IMR-90 (cell line): ENCODE measurements at regions not wholly inside any gene's neighbourhood (a gene's known extent, or its start where the extent isn't known, plus 50 kb on each side); places are given as distances from the start of the nearest gene placed in this dataset.

ENCODE experiments used
- ATAC-seq: fragments of 200-7000 bp; cut with Tn5 transposase; 2 replicates; pipeline ENCODE4 v1.9.1; 2020; ENCODE audit warnings: low read depth, mild to moderate bottlenecking, moderate library complexity
- BruUV-seq: library from RNA; stranded (reverse); fragments of 400-500 nt; replicated peaks from 2 replicates; lab custom pipeline; 2021; lab: Mats Ljungman, UMichigan
- CTCF ChIA-PET: fragments of 300-600 bp; formaldehyde crosslinking; extraction: SDS; loops from one replicate; lab custom pipeline; 2021; ENCODE audit warnings: antibody characterized with exemption; lab: Yijun Ruan, JAX
- POLR2A ChIA-PET: fragments of 300-600 bp; sonication (Branson Sonifier 250); formaldehyde crosslinking; loops from one replicate; lab custom pipeline; 2022; ENCODE audit warnings: antibody characterized with exemption; ENCODE audit not compliant: unreplicated experiment; lab: Charles Lee
- DNase-seq: peaks from one replicate; pipeline ENCODE4 v3.0.0; 2013
- H2AFZ ChIP-seq: replicated peaks from 2 replicates; pipeline ENCODE3; 2013; ENCODE audit warnings: low read length, mild to moderate bottlenecking; ENCODE audit not compliant: poor library complexity
- H2AK5ac ChIP-seq: 2 replicates; pipeline ENCODE4 v1.6.1; 2013; ENCODE audit warnings: low read depth, low read length, inconsistent platforms
- H2AK9ac ChIP-seq: replicated peaks from 2 replicates; pipeline ENCODE3; 2013; ENCODE audit warnings: mild to moderate bottlenecking, low read depth, low read length, moderate library complexity; ENCODE audit not compliant: poor library complexity
- H2BK120ac ChIP-seq: 2 replicates; pipeline ENCODE4 v1.6.1; 2013; ENCODE audit warnings: low read depth, low read length, inconsistent platforms
- H2BK15ac ChIP-seq: 3 replicates; pipeline ENCODE4 v1.6.1; 2013; ENCODE audit warnings: low read depth, low read length, inconsistent platforms
- H2BK20ac ChIP-seq: 2 replicates; pipeline ENCODE4 v1.6.1; 2013; ENCODE audit warnings: low read depth, mild to moderate bottlenecking, inconsistent platforms, low read length, moderate library complexity
- H2BK5ac ChIP-seq: 2 replicates; pipeline ENCODE4 v1.6.1; 2013; ENCODE audit warnings: mild to moderate bottlenecking, low read depth, low read length, inconsistent platforms; ENCODE audit not compliant: poor library complexity, severe bottlenecking
- H3K14ac ChIP-seq: replicated peaks from 2 replicates; pipeline ENCODE4 v1.6.1; 2013; ENCODE audit warnings: low read depth, low read length, inconsistent platforms
- H3K18ac ChIP-seq: 2 replicates; pipeline ENCODE4 v1.6.1; 2013; ENCODE audit warnings: low read depth, low read length, control low read depth
- H3K23ac ChIP-seq: 2 replicates; pipeline ENCODE4 v1.6.1; 2013; ENCODE audit warnings: low read depth, low read length, inconsistent platforms
- H3K27ac ChIP-seq: 2 replicates; pipeline ENCODE4 v1.5.1; 2013; ENCODE audit warnings: mild to moderate bottlenecking, control low read depth, low read length; ENCODE audit not compliant: insufficient read depth
- H3K27me3 ChIP-seq: 2 replicates; pipeline ENCODE4 v1.6.1; 2013; ENCODE audit warnings: low read length; ENCODE audit not compliant: control insufficient read depth, insufficient read depth
- H3K36me3 ChIP-seq: 2 replicates; pipeline ENCODE4 v1.6.1; 2013; ENCODE audit warnings: low read length, mixed read lengths; ENCODE audit not compliant: control insufficient read depth, insufficient read depth
- H3K4ac ChIP-seq: 2 replicates; pipeline ENCODE4 v1.6.1; 2013; ENCODE audit warnings: low read depth, low read length, inconsistent platforms
- H3K4me1 ChIP-seq: 2 replicates; pipeline ENCODE4 v1.6.1; 2013; ENCODE audit warnings: low read length, mixed read lengths; ENCODE audit not compliant: control insufficient read depth, insufficient read depth
- H3K4me2 ChIP-seq: 2 replicates; pipeline ENCODE4 v1.6.1; 2013; ENCODE audit warnings: low read depth, mild to moderate bottlenecking, control low read depth, low read length, moderate library complexity
- H3K4me3 ChIP-seq: 2 replicates; pipeline ENCODE4 v1.5.1; 2013; ENCODE audit warnings: low read depth, mild to moderate bottlenecking, control low read depth, low read length, moderate library complexity; ENCODE audit not compliant: insufficient read depth
- H3K56ac ChIP-seq: 2 replicates; pipeline ENCODE4 v1.6.1; 2013; ENCODE audit warnings: low read length, inconsistent platforms; ENCODE audit not compliant: insufficient read depth; ENCODE audit errors: extremely low read depth
- H3K79me1 ChIP-seq, 2 experiments: 2 replicates each; pipeline ENCODE4 v1.6.1; 2013; ENCODE audit warnings: low read length in 2 of 2, inconsistent platforms in 1 of 2, low read depth in 1 of 2
- H3K9ac ChIP-seq: 2 replicates; pipeline ENCODE4 v1.6.1; 2013; ENCODE audit warnings: low read depth, low read length, control low read depth
- H3K9me1 ChIP-seq: 2 replicates; pipeline ENCODE4 v1.6.1; 2013; ENCODE audit warnings: low read length, inconsistent platforms; ENCODE audit not compliant: insufficient read depth
- H3K9me3 ChIP-seq: 2 replicates; pipeline ENCODE4 v1.6.1; 2013; ENCODE audit warnings: low read length; ENCODE audit not compliant: control insufficient read depth, insufficient read depth
- H4K20me1 ChIP-seq: 2 replicates; pipeline ENCODE4 v1.6.1; 2013; ENCODE audit warnings: low read length, inconsistent platforms; ENCODE audit not compliant: insufficient read depth
- H4K5ac ChIP-seq: 2 replicates; pipeline ENCODE4 v1.6.1; 2013; ENCODE audit warnings: mild to moderate bottlenecking, low read depth, low read length, control low read depth
- H4K8ac ChIP-seq, 2 experiments: 2 replicates each; pipeline ENCODE4 v1.6.1; 2013; ENCODE audit warnings: low read depth in 2 of 2, low read length in 2 of 2, control low read depth in 1 of 2, inconsistent platforms in 1 of 2
- H4K91ac ChIP-seq: 2 replicates; pipeline ENCODE4 v1.6.1; 2013; ENCODE audit warnings: low read depth, low read length, inconsistent platforms; ENCODE audit not compliant: insufficient read depth
- CEBPB ChIP-seq: IDR thresholded peaks from 2 replicates; pipeline ENCODE4 v1.6.1; 2012; ENCODE audit warnings: low read depth, low read length, improper control_type of control experiment
- FOS ChIP-seq: fragments of 150-350 bp; IDR thresholded peaks from 2 replicates; pipeline ENCODE4 v1.6.1; 2016; ENCODE audit warnings: low read depth, low read length
- MAZ ChIP-seq: IDR thresholded peaks from 2 replicates; pipeline ENCODE4 v1.6.1; 2012; ENCODE audit warnings: low read depth, mild to moderate bottlenecking, low read length, improper control_type of control experiment, moderate library complexity, borderline replicate concordance
- NFE2L2 ChIP-seq: fragments of 150-350 bp; IDR thresholded peaks from 2 replicates; pipeline ENCODE4 v1.6.1; 2016; ENCODE audit warnings: low read depth, mild to moderate bottlenecking, low read length
- POLR2A ChIP-seq: IDR thresholded peaks from 2 replicates; pipeline ENCODE4 v1.6.1; 2012; ENCODE audit warnings: mild to moderate bottlenecking, low read depth, low read length
- RFX5 ChIP-seq: IDR thresholded peaks from 2 replicates; pipeline ENCODE4 v1.8.0; 2012; ENCODE audit warnings: low read depth, mild to moderate bottlenecking, low read length, moderate library complexity
- USF2 ChIP-seq: fragments of 150-350 bp; IDR thresholded peaks from 2 replicates; pipeline ENCODE4 v1.6.1; 2017; ENCODE audit warnings: mild to moderate bottlenecking, antibody characterized with exemption, low read length, low read depth
- WGBS, 2 experiments: methylation state at CpG; one replicate each; pipeline versions ENCODE4 v1.1.5 to v1.1.7; 2013; ENCODE audit warnings: missing lambda C conversion rate in 2 of 2; ENCODE audit not compliant: insufficient read length in 1 of 2; ENCODE audit errors: extremely low coverage in 2 of 2; 5-methylcytosine and 5-hydroxymethylcytosine counted together
- dilution Hi-C: fragments of 300-500 bp; cut with HindIII; formaldehyde crosslinking; loops from one replicate; pipeline ENCODE4 v1.14.3; 2018; ENCODE audit warnings: low sequenced_read_pairs; ENCODE audit not compliant: unreplicated experiment
- in situ Hi-C: fragments of 300-500 bp; cut with MboI; formaldehyde crosslinking; loops from 3 replicates; pipeline ENCODE4 v1.14.3; 2019; ENCODE audit warnings: low sequenced_read_pairs, inconsistent platforms, mixed read lengths
- intact Hi-C: fragments of 100-400 bp; cut with micrococcal nuclease; formaldehyde crosslinking; loops from 2 replicates; pipeline ENCODE4 v1.10.0; 2022
- TF ChIP-seq, protein P1 (sequence below): conservative IDR thresholded peaks from 2 replicates; pipeline ENCODE4 v1.5.1; 2012; ENCODE audit warnings: mild to moderate bottlenecking, low read depth, low read length, improper control_type of control experiment
- TF ChIP-seq, protein P2 (sequence below): fragments of 150-350 bp; IDR thresholded peaks from 2 replicates; pipeline ENCODE4 v1.6.1; 2016; ENCODE audit warnings: low read depth, mild to moderate bottlenecking, low read length, moderate library complexity, borderline replicate concordance

DNA sequence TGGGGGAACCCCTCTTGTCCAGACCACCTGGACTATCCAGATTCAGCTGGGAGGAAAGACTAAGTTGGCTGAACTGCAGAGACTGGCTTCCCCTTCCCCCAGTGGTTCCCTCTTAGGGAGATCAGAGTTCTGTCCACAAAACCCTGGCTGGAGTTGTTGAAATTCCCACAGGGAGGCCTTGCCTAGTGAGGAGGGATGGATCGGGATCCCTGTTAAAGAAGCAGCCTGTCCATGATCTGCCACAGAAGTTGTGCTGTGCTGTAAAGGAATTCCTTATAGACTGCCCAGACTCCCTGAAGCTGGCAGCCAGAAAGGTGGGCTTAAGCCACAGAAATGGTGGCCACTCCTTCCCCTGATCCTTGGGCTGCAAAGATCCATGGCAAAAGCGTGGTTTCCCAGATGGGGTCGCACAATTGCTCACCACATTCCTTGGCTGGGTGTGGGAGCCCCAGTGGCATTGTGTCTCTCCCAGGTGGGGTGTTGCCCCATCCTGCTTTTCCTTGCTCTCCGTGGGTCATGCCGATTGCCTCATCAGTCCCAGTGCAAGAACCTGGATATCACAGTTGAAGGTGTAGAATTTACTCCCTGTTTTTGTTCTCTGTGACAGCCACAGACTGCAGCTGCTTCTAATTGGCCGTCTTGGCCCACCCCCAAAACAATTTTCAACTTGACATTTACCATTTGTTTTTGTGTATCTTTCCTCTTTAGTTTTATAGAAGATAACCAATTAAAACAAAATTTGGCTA lies 342.4 kb downstream of the FGF10 start:
- no peaks in the 10 kb centered on the region for H3K79me1 ChIP-seq
- no peaks in the 10 kb centered on the region for H3K4me1 ChIP-seq
- intact Hi-C loops (no loop called here), dilution Hi-C loops (no loop called here), in situ Hi-C loops (no loop called here)
- no peak overlapping the region for H4K91ac ChIP-seq
- no peak overlapping the region for H3K27ac ChIP-seq
- BruUV-seq, result no TSS peak
- no peak overlapping the region for H3K4me3 ChIP-seq
- no peak overlapping the region for H2AK5ac ChIP-seq
- H4K8ac ChIP-seq, result no peak overlapping the region
- POLR2A ChIA-PET, result no interaction called here
- H3K4me2 ChIP-seq, result no peak overlapping the region
- H4K20me1 ChIP-seq, result no peaks in the 10 kb centered on the region
- H2BK20ac ChIP-seq, result no peak overlapping the region
- no peak for DNase-seq
- no peak overlapping the region for H2BK5ac ChIP-seq
- no peak overlapping the region for H3K56ac ChIP-seq
- CTCF ChIA-PET, result no interaction called here
- H3K36me3 ChIP-seq, result no peaks in the 10 kb centered on the region
- no peak for TF ChIP-seq RFX5
- TF ChIP-seq, protein P1, sequence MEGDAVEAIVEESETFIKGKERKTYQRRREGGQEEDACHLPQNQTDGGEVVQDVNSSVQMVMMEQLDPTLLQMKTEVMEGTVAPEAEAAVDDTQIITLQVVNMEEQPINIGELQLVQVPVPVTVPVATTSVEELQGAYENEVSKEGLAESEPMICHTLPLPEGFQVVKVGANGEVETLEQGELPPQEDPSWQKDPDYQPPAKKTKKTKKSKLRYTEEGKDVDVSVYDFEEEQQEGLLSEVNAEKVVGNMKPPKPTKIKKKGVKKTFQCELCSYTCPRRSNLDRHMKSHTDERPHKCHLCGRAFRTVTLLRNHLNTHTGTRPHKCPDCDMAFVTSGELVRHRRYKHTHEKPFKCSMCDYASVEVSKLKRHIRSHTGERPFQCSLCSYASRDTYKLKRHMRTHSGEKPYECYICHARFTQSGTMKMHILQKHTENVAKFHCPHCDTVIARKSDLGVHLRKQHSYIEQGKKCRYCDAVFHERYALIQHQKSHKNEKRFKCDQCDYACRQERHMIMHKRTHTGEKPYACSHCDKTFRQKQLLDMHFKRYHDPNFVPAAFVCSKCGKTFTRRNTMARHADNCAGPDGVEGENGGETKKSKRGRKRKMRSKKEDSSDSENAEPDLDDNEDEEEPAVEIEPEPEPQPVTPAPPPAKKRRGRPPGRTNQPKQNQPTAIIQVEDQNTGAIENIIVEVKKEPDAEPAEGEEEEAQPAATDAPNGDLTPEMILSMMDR, result no peak
- TF ChIP-seq, protein P2, sequence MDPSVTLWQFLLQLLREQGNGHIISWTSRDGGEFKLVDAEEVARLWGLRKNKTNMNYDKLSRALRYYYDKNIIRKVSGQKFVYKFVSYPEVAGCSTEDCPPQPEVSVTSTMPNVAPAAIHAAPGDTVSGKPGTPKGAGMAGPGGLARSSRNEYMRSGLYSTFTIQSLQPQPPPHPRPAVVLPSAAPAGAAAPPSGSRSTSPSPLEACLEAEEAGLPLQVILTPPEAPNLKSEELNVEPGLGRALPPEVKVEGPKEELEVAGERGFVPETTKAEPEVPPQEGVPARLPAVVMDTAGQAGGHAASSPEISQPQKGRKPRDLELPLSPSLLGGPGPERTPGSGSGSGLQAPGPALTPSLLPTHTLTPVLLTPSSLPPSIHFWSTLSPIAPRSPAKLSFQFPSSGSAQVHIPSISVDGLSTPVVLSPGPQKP, result no peak
- TF ChIP-seq FOS, result no peak
- no peak for TF ChIP-seq USF2
- no peak for TF ChIP-seq NFE2L2
- no peak for TF ChIP-seq MAZ
- no peak for TF ChIP-seq CEBPB
- TF ChIP-seq POLR2A, result no peak
- H3K9me3 ChIP-seq, result no peaks in the 10 kb centered on the region
- no peak overlapping the region for H3K23ac ChIP-seq
- no peak overlapping the region for H4K5ac ChIP-seq
- no peak overlapping the region for H2AFZ ChIP-seq
- H3K14ac ChIP-seq, result no peak overlapping the region
- no peak overlapping the region for H2BK120ac ChIP-seq
- no peak overlapping the region for H3K18ac ChIP-seq
- H3K9me1 ChIP-seq, result no peaks in the 10 kb centered on the region
- no peak overlapping the region for H3K4ac ChIP-seq
- WGBS, 2 experiments, result no CpG with 5 or more reads among the region's 6 CpGs
- H3K9ac ChIP-seq, result no peak overlapping the region
- ATAC-seq, result no peak
- no peak overlapping the region for H2AK9ac ChIP-seq
- H2BK15ac ChIP-seq, result no peak overlapping the region
- H3K27me3 ChIP-seq, result no peaks in the 10 kb centered on the region
